Sigmoid colon (tissue), 6 donors: ENCODE measurements at regions not wholly inside any gene's neighbourhood (a gene's known extent, or its start where the extent isn't known, plus 50 kb on each side); places are given as distances from the start of the nearest gene placed in this dataset.
"Not testable (repeated sequence)": the region's sequence is repeated elsewhere in the genome, so short reads cannot be mapped to it uniquely, and the experiment has no call there.

Experiments used
- DNase-seq: peaks from one replicate; pipeline ENCODE4 v3.0.0-alpha.2; 2019
- H3K27ac ChIP-seq, 4 donors: fragments of 200-600 bp; sonication (generic); one replicate each; pipeline ENCODE4 v1.5.1; 2016 to 2019; ENCODE audit warnings: mild to moderate bottlenecking in 1 of 4
- H3K27me3 ChIP-seq, 3 donors: fragments of 200-600 bp; sonication (generic); one replicate each; pipeline ENCODE4 v1.5.1; 2019; ENCODE audit warnings: mild to moderate bottlenecking in 1 of 3
- H3K36me3 ChIP-seq, 4 donors: fragments of 200-600 bp; sonication (generic); one replicate each; pipeline ENCODE4 v1.5.1; 2016 to 2019
- H3K4me1 ChIP-seq, 4 donors: fragments of 200-600 bp; sonication (generic); one replicate each; pipeline ENCODE4 v1.5.1; 2017 to 2019
- H3K4me3 ChIP-seq, 4 donors: fragments of 200-600 bp; sonication (generic); one replicate each; pipeline ENCODE4 v1.5.1; 2017 to 2019; ENCODE audit warnings: mild to moderate bottlenecking in 2 of 4, moderate library complexity in 1 of 4
- H3K9me3 ChIP-seq, 4 donors: fragments of 200-600 bp in 3 of 4; sonication (generic) in 3 of 4; one replicate each; pipeline versions ENCODE4 v1.5.1 to v1.6.1; 2013 to 2019
- EP300 ChIP-seq, 4 donors: sonication (generic); formaldehyde crosslinking; IDR thresholded peaks; one replicate each; pipeline ENCODE4 v1.6.1; 2017; ENCODE audit warnings: antibody characterized with exemption in 4 of 4
- POLR2A ChIP-seq, 2 donors: fragments of 450-650 bp; IDR thresholded peaks; one replicate each; pipeline ENCODE4 v1.6.1; 2016; ENCODE audit warnings: antibody characterized with exemption in 2 of 2, mild to moderate bottlenecking in 2 of 2, moderate library complexity in 2 of 2
- POLR2AphosphoS5 ChIP-seq, 4 donors: sonication (generic); formaldehyde crosslinking; IDR thresholded peaks; one replicate each; pipeline ENCODE4 v1.6.1; 2017; ENCODE audit warnings: antibody characterized with exemption in 4 of 4
- WGBS, 2 donors: extraction: QIAGEN DNeasy Blood & Tissue Kit; methylation state at CpG; one replicate each; pipeline ENCODE4 v1.1.7; 2013; 5-methylcytosine and 5-hydroxymethylcytosine counted together
- intact Hi-C: fragments of 100-400 bp; cut with DNase I; formaldehyde crosslinking; loops from one replicate; pipeline ENCODE4 v1.15.1; 2023
- TF ChIP-seq, protein P1 (sequence below), 4 experiments: fragments of 450-650 bp in 3 of 4; fragments of 200-600 bp in 1 of 4; IDR thresholded peaks; one replicate each; pipeline ENCODE4 v1.5.1; 2016 to 2019; ENCODE audit warnings: antibody characterized with exemption in 4 of 4, mild to moderate bottlenecking in 3 of 4, moderate library complexity in 2 of 4
- donor health status: healthy with polysubstance abuse.
- donor health status: healthy.

DNA sequence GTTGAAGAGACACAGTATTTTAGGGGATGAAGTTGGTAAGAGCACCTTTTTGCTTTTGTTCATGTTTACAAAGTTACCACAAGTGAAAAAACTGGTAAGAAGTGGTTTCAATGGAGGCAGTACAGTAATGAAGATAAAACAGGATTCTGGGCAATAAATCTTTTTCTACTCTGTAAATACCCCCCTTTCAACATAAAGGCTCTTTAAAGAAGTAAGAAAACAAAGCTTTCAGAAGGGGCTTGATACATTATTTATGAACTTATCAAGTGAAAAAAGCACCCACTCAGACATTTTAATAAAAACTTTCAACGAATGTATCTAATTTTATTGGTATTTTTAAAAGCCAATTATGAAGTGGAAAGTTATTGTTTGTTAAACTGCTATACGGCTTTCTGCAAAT, 522.9 kb downstream of the ZEB2 start:
- no peak for DNase-seq
- intact Hi-C loops, result no loop called here
- Histone ChIP-seq H3K27ac (no peak overlapping the region), H3K4me1 (no peaks in the 10 kb centered on the region), H3K4me3 (no peak overlapping the region), H3K36me3 (no peaks in the 10 kb centered on the region), H3K27me3 (no peaks in the 10 kb centered on the region), H3K9me3 (no peaks in the 10 kb centered on the region)
- WGBS, 2 donors, result 43 to 58% methylated on average over 2 of the region's 2 CpGs
- TF ChIP-seq POLR2AphosphoS5 (IDR thresholded peaks at IDR 0.05), result no peak
- no peak for TF ChIP-seq POLR2A (IDR thresholded peaks at IDR 0.05)
- TF ChIP-seq, protein P1, sequence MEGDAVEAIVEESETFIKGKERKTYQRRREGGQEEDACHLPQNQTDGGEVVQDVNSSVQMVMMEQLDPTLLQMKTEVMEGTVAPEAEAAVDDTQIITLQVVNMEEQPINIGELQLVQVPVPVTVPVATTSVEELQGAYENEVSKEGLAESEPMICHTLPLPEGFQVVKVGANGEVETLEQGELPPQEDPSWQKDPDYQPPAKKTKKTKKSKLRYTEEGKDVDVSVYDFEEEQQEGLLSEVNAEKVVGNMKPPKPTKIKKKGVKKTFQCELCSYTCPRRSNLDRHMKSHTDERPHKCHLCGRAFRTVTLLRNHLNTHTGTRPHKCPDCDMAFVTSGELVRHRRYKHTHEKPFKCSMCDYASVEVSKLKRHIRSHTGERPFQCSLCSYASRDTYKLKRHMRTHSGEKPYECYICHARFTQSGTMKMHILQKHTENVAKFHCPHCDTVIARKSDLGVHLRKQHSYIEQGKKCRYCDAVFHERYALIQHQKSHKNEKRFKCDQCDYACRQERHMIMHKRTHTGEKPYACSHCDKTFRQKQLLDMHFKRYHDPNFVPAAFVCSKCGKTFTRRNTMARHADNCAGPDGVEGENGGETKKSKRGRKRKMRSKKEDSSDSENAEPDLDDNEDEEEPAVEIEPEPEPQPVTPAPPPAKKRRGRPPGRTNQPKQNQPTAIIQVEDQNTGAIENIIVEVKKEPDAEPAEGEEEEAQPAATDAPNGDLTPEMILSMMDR (IDR thresholded peaks at IDR 0.05), result no peak
- no peak for TF ChIP-seq EP300 (IDR thresholded peaks at IDR 0.05)

DNA sequence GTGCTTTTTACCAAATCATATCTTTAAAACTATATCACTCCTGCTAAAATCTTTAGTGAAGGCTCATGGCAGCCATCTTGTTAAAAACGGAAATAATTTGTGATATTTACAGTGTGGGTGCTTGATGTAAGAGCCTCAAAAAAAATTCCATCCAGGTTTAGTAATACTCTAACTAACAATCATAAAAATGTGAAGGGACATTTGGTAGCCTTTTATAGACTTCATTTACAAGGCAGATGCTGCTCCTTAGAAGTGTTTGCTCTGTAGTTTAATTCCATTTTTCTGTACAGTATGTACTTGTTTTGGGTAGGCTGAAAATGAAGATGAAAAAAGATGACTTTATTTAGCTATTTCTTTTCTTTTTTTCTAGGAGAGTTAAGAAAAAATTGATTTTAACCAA, 525.0 kb downstream of the ZEB2 start:
- 90 to 91% methylated on average over 1 of the region's 1 CpG for WGBS, 2 donors
- Histone ChIP-seq H3K36me3 (no peaks in the 10 kb centered on the region), H3K4me1 (no peaks in the 10 kb centered on the region), H3K4me3 (no peak overlapping the region), H3K27ac (no peak overlapping the region), H3K27me3 (no peaks in the 10 kb centered on the region), H3K9me3 (no peaks in the 10 kb centered on the region)
- no peak for DNase-seq
- TF ChIP-seq, protein P1 (IDR thresholded peaks at IDR 0.05), result no peak
- TF ChIP-seq EP300 (IDR thresholded peaks at IDR 0.05), result no peak
- no peak for TF ChIP-seq POLR2A (IDR thresholded peaks at IDR 0.05)
- TF ChIP-seq POLR2AphosphoS5 (IDR thresholded peaks at IDR 0.05), result no peak
- intact Hi-C loops, result no loop called here

DNA sequence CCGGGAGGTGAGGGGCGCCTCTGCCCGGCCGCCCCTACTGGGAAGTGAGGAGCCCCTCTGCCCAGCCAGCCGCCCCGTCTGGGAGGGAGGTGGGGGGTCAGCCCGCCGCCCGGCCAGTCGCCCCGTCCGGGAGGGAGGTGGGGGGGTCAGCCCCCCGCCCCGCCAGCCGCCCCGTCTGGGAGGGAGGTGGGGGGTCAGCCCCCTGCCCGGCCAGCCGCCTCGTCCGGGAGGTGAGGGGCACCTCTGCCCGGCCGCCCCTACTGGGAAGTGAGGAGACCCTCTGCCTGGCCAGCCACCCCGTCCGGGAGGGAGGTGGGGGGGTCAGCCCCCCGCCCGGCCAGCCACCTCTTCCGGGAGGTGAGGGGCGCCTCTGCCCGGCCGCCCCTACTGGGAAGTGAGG, 528.3 kb downstream of the ZEB2 start:
- H3K9me3 ChIP-seq, H3K4me3 ChIP-seq, H3K27ac ChIP-seq, H3K27me3 ChIP-seq, DNase-seq, H3K4me1 ChIP-seq, H3K36me3 ChIP-seq, intact Hi-C loops: not testable (repeated sequence)
- 98% methylated on average over 30 of the region's 30 CpGs for WGBS, 2 donors

DNA sequence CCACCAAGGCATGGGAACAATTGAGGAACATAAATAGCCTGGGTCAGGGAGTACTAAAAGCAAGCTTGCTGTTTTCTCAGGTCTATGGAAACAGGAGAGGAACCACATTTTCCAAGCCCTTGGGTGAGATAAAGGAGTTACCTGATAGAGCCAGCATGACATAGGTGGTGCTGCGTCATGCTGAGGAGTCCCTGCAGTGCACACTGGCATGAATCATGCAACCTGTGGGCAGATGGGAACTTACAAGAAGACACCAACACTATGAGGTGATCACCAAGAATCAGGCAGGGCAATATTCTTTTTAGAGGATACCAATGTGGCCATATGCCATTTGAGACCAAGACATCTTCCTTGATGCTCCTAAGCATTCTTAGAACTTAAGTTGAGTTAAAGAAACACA, 531.8 kb downstream of the ZEB2 start:
- Histone ChIP-seq H3K4me3 (no peak overlapping the region), H3K4me1 (no peaks in the 10 kb centered on the region), H3K36me3 (no peaks in the 10 kb centered on the region), H3K9me3 (no peaks in the 10 kb centered on the region), H3K27ac (no peak overlapping the region), H3K27me3 (no peaks in the 10 kb centered on the region)
- WGBS, 2 donors, result 93 to 97% methylated on average over 1 of the region's 1 CpG
- intact Hi-C loops, result no loop called here
- TF ChIP-seq, protein P1 (IDR thresholded peaks at IDR 0.05), result no peak
- TF ChIP-seq POLR2A (IDR thresholded peaks at IDR 0.05) (no peak), EP300 (IDR thresholded peaks at IDR 0.05) (no peak), POLR2AphosphoS5 (IDR thresholded peaks at IDR 0.05) (no peak)
- DNase-seq, result no peak

DNA sequence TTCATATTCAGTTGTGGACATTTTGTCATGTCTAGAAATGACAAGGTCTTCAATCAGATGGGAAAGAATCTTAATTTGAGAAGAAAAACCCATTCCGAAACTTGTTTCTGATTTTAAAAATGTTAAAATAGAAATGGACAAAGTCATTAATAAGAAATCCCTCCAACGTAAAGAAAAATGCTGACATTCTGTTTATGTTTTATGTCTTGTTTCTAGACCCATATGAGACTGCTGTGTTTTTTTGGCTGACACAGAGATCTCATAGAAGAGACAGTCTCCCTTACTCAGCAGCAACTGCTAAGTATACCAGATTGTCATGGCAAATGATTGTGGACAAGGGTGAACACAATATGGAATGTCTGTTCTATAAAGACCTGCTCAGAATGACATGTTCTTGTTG, 538.5 kb downstream of the ZEB2 start:
- no peaks in the 10 kb centered on the region for H3K36me3 ChIP-seq

More for the DNA sequence above, 538.5 kb downstream of the ZEB2 start:
- DNase-seq, result no peak
- no peak overlapping the region for H3K27ac ChIP-seq
- H3K4me3 ChIP-seq, result no peak overlapping the region
- intact Hi-C loops, result no loop called here
- no peaks in the 10 kb centered on the region for H3K27me3 ChIP-seq
- WGBS, 2 donors, result 96 to 98% methylated on average over 2 of the region's 2 CpGs
- H3K4me1 ChIP-seq, result no peaks in the 10 kb centered on the region
- H3K9me3 ChIP-seq, result no peaks in the 10 kb centered on the region
- TF ChIP-seq, protein P1 (IDR thresholded peaks at IDR 0.05), result no peak
- TF ChIP-seq POLR2A (IDR thresholded peaks at IDR 0.05) (no peak), EP300 (IDR thresholded peaks at IDR 0.05) (no peak), POLR2AphosphoS5 (IDR thresholded peaks at IDR 0.05) (no peak)
